ENCODE measurements at regions not wholly inside any gene's neighbourhood (a gene's known extent, or its start where the extent isn't known, plus 50 kb on each side); places are given as distances from the start of the nearest gene placed in this dataset.

DNA sequence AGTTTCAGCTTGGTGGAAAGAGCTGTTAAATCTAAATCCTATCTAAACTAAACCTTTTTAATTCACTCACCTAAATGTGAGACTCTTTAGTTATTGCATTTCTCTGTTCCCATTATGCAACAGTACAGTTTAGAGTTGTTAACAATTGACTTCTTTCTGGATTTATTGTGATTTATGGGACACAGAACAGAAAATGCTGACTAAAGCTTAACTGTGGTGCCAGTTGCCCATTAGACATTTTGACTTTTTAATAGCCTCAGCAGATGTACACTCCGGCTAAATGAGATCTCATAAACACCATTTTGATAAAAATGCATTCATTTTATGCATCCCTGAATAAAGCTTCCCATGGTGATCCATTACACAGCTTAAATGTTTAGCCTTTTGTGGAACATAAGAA is 356.6 kb downstream of the CASP12 start:
- TF ChIP-seq, protein P1, sequence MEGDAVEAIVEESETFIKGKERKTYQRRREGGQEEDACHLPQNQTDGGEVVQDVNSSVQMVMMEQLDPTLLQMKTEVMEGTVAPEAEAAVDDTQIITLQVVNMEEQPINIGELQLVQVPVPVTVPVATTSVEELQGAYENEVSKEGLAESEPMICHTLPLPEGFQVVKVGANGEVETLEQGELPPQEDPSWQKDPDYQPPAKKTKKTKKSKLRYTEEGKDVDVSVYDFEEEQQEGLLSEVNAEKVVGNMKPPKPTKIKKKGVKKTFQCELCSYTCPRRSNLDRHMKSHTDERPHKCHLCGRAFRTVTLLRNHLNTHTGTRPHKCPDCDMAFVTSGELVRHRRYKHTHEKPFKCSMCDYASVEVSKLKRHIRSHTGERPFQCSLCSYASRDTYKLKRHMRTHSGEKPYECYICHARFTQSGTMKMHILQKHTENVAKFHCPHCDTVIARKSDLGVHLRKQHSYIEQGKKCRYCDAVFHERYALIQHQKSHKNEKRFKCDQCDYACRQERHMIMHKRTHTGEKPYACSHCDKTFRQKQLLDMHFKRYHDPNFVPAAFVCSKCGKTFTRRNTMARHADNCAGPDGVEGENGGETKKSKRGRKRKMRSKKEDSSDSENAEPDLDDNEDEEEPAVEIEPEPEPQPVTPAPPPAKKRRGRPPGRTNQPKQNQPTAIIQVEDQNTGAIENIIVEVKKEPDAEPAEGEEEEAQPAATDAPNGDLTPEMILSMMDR (conservative IDR thresholded peaks at IDR 0.05 in 1 of 2, IDR thresholded peaks at IDR 0.05 in 1 of 2; ENCODE audit: low read depth in 1 of 2, low read length in 2 of 2) = no peak
- TF ChIP-seq EZH2 (IDR thresholded peaks at IDR 0.05; ENCODE audit: low read length, missing control alignments) = no peak
